ENCODE measurements at regions not wholly inside any gene's neighbourhood (a gene's known extent, or its start where the extent isn't known, plus 50 kb on each side); places are given as distances from the start of the nearest gene placed in this dataset.

DNA sequence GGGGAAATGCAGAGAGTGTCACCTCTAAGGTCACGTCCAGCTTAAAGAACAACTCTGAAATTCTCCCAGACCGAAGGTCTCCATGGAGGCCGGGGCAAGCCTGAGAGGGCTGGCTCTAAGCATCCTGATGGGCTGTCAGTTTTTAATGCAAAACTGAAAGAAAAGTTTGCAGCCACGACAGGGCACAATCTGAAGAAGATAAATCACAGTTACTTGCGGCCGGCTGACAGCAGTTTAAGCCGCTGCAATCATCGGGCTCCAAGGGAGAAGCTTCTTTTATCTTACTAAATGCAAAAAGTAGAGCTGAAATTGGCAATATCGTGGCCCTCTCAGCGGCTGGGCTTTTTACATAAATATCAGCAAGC lies 168.8 kb downstream of the CYLD start:
- DNase-seq, result no peak

DNA sequence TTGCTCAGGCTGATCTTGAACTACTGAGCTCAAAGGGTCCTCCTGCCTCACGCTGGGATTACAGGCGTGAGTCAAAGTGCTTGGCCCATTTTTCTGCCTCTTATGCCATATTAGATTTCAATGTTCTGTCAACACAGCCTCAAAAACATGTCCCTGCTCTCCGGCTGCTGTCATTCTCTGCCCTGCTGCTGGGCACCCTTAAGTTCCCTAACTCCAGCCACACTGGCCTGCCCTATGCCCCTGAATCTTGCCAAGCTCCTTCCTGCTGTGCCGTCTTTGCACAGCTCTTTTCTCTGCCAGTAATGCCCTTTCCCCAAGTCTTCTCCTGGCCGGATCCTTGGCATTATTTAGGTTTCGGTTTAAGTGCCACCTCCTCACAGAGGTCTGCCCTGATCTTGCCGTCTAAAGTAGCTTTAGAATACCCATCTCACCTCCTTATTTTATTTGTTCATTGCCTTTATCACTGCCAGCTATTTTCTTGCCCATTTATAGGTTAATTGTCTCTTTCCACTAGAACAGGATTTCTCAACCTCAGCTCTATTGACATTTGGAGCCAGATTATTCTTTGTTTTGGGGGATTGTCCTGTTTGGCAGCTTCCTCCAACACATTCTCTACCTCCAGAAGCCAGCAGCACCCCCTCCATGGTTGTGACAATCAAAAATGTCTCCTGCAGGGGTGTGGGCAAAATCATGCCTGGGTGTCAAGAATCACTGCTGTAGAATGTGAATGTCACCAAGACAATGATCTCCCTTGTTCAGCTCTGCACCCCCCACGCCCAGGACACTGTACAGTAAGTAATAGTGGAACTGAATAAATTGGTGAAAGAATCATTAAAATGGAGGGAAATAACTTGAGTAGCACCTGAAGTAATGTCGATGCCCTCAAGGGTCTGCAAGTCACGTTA lies 168.2 kb downstream of the CYLD start:
- DNase-seq, result no peak

DNA sequence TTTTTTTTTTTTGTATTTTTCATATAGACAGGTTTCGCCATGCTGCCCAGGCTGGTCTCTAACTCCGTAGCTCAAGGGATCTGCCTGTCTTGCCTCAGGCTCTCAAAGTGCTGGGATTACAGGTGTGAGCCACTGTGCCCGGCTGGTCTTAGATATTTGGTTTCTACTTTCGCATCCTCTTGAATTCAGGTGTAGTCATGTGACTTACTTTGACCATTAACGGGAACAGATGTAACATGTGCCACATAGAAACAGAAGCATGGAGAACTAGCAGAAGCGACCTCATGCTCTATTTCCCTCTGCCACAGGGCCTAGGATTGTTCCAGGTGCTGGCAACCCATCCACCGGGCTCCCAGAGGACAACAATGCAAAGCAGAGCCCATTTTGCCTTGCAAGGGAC lies 166.6 kb downstream of the CYLD start:
- DNase-seq, result no peak

DNA sequence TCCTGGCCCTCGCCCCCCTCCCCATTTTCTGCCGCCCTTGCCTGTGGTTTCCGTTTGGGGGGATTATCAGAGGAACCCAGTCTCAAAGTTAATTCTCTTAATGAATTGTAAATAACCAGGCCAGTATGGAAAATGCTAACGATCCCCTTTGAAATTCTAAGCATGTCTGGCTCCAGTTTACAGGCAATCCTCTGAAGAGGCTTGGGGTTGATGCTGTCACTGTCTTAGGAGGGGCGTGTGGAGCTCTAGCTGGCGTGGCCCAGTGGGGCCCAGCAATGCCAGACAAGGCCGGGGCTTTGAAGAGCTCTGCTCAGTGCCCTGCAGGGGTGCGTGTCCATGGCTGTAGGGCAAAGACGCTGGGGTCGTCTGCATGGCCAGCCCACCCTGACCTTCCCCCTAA lies 164.6 kb downstream of the CYLD start:
- DNase-seq, result no peak

DNA sequence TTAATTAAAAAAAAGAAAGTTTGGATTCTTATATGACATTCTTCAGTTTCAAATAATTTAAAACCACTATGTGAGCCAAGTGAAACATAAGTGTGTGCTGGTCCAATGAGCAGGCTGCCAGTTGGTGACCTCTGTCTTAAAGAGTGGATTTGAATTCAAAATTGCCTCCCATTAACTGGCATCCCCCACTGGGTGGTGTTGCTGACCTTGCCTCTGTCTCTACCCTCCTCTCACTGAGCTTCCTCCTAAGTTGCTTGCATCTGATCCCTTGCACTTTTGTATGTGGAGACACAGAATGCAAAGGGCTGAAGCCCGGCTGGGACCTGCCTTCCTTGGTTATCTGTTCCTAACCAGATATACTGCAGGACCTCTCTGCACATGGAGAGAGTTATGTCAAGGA lies 160.6 kb downstream of the CYLD start:
- DNase-seq, result no peak

DNA sequence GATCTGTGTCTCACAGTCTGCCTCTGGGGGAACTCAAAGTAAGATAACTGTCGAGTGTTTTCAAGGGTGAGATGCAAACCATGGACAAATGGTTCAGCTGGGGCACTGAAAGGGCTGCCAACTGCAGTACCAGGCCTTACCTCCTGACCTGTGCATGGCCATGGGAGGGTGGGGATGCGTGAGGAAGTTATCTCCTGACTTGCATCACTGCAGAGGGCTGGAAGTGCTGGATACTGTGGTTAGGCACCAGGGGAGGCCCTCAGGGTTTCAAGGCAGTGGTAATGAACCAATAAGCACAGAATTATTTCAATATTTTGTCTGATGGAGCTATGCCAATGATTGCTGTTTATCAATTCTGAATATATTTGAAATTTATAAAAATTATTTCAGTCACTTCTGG lies 159.2 kb downstream of the CYLD start:
- DNase-seq, result no peak

DNA sequence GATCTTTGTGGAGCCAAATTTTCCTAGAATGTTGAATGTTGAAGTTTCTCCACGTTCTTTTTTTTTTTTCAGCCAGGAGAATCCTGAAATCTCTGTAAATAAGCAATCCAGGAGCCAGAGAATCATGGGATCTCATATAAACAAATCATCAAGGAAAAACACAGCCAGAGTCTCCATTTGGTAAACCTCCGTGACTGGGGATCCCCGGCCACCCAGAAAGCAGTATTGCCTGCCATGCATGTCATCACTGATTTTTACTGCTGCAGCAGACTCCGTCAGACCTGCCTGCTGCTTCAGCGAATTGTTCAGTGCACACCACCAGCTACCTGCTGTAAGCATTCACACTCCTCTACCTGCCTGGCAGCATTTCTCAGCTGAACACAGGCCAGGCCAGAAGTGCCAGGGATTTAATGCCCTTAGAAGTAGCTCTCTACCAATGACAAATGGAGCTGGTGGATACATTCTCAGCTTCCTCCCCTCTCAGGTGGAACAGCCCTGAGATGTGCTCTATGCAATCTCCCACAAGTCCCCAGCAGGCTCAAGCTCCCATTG lies 158.6 kb downstream of the CYLD start:
- no peak for DNase-seq

DNA sequence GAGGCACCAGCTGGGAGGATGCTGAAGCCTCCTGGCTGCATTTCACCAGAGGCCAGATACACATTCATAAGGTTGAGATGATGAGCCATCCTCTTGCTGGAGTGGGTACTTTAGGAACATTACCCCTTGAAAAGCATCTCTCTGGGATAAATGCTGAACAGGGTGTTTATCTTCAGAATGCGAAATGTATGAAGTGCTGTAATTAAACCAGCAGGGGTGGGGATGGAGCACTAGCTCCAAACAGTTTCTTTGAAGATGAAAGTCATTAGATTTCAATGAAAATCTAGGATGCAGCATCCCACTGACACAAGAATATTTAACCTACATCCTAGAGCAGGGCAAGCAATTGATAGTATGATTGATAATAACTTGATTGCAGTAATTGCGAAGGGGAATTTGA lies 158.1 kb downstream of the CYLD start:
- DNase-seq, result no peak

DNA sequence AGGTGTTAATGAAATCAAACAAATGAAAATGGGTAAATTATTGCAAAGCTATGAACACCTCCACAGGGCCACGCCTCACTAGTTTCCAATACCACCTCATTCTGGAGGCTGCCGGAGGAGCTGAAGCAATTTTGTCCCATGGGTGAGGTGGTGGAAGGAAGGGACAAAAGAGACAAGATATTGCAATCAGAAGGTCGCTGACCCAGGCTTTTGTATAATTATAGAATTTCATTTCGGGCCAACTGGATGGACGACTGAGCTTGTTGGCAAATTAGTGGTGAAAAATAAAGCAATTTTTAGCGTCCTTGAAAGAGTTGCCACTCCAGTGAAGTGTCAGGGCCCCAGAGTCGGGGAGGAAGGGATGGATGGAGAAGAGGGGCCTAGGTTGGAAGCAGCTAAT lies 147.9 kb downstream of the CYLD start:
- no peak for DNase-seq

DNA sequence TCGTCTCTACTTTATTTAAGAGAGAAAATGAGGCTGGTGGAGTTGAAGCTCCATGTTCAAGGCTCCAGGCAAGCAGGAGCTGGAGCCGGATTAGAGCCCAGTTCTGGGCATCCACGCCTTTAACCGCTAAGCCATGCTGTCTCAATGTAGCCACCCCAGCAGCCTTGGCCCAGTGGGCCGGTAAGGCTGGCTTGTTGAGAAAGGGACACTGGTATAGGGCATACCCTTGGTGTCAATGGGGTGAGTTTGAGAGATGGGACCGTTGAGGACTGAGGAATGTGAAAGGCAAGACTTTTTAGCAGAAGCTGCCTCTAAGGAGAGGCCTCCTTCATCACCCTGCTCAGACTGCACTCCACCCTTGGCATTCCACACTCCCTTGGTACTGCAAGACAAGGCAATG lies 147.4 kb downstream of the CYLD start:
- DNase-seq, result no peak

DNA sequence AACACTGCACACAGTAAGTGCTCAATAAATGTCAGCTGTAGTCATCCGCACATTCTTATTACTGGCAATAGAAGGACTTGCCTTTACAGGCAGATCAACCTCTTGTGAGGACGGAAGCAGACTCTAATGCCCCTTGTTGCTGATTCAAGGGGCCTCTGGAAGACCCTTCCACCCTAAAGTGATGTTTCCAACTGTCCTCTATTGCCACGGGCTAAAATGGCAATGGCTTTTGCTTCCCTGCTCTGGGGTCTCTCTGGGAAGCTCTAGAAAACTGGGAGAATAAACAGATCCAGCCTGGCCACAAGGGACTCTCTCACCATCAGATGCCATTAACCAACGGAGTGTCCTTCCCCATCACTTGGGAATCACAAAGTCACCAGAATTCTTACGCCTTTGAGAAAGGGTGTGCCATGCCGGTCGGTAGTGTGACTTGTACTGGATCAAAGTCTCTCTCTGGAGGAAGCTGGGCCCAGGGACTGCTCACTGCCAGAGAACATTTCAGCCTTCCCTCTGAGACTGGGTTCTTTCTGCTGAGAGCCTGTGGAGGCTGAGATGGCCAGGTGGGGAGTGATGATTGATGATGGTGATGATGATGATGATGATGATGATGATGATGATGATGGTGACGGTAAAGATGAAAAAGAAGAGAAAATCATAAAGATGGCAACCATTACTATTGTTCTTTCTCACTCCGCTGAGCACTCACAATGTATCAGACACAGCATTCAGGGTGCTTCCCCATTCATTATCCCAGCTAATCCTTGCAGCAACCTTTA lies 146.8 kb downstream of the CYLD start:
- no peak for DNase-seq

DNA sequence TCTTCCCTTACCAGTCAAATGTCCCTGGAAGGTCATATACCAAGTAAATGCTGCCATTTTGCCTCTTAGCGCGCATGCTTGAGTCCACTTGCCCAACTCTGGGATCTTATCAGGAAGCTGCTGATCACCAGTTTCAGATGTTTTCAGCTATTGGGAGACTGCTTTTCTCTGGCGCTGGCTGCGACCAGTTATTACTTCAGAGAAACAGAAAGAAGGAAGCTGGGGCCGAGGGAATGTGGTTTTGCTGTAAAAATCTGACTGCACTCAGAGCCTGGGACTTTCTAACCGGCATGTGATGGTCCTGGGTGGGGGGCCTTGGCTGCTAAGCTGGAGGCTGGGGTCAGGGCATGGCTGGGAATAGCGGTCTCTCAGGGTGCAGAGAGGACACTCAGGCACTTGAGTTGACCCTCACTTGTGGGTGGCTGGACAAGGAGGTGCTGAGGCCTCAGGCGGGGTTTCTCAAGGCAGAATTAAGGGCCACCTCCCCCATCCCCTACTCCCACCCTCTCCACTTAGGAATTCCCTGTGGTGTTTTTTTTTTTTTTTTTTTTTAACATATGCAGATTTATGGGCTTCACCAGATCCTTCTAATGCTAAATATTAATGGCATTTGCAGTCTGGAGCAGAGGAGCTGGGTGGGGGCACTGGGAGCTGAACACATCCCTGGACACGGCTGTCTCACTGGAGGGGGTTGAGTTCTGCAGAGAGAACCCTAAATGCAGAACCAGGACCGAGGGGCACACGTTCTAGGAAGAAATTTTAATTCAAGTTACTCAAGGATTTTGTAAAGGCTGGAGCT lies 145.8 kb downstream of the CYLD start:
- no peak for DNase-seq

DNA sequence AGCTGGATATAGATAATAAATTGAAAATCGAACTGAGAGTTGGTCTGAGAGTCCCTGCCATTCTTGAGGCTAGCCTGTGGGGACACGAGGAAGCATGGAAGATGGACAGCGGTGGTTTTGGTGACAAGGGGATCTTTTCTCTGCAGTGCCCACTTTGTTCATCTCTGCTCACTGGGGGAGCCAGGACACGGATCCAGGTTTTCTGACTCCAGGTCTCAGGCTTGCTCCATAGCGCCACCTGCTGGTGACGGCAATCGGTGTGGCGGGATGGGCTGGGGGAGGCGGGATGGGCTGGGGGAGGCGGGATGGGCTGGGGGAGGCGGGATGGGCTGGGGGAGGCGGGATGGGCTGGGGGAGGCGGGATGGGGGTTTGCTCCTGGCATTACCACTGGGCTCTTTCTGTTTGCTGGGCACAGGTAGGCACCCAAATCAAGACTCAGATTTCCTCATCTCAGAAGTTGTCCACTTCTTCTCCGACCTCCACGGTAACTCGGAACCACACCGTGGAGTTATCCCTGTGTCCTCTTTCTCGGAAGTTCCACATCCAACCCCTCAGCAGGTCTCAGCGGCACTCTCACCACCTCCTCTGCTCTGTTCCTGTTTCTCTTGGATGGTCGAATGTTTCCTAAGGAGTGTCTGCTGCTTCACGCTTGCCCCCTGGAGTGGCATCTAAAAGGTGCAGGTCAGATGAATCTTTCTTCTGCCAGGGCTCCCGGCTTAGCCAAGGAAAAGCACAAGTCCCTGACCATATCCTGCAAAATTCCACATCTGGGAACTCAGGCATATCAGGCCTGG lies 142.4 kb downstream of the CYLD start:
- peak; percentile 58 for DNase-seq

DNA sequence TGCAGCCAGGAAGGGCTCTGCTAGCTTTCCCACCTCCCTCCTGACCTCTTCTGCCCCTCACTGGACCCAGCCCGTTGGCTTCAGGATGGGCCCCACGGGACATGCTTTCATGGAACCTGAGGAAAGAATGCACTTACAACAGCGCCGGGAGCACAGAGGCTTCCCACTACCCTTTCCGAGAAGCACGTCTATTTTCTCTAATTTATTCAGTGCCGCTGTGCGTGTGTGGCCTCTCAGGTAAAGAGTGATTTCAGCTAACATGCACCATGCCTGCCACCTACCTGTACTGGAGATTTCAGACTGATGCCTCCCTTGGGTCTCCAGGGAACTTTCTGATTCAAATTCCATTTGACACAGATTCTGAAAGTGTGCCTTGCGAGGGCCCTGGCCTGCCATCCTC lies 140.1 kb downstream of the CYLD start:
- no peak for DNase-seq

DNA sequence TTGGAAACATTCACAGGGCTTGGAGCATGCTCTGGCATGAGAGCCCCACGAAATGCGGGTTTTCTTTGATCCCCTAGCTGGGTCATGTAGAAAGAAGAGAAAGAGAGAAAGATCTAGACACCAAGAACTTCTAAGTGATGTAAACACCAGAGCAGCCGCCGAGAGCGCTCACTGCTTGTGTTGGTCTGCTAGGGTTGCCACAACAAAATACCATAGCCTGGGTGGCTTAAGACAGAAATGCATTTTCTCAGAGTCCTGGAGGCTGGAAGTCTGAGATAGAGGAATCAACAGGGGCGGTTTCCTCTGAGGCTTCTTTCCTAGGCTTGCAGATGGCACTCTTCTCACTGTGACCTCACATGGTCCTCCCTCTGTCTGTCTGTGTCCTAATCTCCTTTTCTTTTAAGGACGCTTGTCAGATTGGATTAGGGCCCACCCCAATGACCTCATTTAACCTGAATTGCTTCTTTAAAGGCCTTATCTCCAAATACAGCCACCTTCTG lies 139.5 kb downstream of the CYLD start:
- DNase-seq, result no peak

DNA sequence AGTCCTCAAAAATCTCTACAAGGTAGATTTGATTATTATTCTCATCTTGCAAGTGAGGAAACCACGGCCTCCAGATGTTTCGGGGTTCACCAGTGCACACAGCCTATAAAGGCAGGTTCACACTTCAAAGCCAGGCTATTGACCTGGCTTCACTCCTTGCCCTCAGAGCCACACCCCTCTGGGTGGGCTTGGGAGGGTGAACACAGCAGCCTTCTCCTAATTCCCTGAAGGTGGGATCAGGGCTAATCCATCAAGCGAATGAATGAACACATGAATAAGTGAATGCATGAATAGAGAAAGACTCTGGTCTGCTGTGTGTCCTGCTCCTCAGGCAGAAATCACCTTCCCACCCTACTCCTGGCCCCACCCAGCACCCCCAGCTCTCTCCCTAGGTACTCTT lies 139.0 kb downstream of the CYLD start:
- no peak for DNase-seq

DNA sequence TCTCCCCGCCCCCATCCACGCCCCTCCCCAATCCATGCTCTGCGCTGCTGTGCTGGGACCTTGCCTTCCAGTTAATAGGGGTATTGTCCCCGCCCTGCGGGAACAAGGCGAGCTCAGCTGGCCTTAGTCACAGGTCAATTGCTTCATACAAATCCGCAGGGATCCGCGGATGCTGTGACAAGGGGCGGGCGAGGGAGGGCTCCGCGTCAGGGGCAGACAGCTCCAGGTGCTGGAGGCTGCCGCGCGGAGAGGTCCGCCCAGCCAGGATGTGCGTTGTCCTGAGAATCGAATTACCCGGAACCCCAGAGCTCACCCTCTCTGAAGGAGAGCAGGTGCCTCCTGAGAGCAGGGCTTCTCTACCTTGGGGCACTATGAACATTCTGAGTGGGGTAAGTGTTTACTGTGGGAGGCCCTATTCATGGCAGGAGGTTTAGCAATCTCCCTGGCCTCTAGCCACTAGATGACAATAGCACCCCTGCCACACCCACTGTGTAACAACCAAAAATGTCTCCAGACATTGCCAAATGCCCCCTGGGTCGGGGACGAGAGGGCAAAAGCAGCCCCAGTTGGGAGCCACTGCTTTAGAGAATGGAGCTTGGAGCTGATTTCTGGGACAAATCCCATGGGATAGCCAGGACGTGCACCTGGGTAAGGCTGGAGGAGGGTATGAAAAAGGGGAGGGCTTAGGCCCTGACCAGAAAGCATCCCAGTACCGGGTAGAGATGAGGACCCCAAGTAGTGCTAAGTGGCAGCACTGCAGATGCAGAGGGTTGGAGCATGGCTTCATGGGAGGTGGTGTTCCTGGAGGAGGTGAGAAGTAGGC lies 138.2 kb downstream of the CYLD start:
- no peak for DNase-seq

DNA sequence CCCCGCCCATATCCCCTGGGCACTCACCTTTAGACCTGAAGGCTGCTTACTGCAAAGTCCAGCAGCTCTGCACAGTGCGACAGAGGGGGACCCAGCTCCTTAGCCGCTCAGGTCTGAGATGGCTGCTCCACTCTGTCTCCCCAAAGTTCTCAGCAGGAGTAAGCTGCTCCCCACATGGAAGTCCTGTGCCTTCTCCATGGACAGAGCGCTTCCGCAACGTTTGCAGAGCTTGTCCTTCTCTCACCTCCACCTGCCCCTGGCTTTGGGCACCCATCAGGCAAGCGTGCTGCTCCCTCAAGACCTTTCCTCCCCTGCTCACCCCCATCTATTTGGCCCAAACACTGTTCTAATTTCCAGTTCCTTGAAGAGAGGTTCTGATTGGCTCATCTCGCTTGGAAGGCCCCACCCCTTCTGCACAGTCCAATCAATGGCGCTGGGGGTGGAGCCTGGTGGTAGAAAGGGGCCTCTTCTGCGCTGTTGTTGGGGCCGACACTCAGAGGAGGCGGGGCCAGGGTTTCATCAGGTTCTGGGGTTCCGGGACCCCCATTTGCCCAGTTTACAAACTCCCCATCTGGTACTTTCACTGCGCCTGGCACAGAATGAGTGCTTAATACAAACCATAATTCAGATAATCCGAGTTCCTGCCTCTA lies 137.2 kb downstream of the CYLD start:
- DNase-seq, result no peak

DNA sequence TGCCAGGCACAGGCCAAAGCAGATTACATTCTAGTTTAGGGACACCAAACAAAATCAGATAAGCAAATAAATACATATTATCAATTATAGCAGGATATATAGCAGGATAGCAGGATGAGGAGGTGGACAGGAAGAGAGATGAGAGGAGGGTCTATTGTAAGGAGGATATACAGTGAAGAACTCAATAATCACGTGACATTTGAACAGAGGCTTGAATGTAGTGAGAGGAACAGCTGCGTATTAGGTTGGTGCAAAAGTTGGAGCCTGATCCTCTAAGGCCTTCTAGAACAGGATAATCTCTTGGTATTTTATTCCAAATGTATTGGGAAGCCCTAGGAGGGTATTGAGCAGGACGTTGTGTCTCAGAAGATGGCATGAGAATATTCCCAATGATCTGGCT lies 136.7 kb downstream of the CYLD start:
- DNase-seq, result no peak

DNA sequence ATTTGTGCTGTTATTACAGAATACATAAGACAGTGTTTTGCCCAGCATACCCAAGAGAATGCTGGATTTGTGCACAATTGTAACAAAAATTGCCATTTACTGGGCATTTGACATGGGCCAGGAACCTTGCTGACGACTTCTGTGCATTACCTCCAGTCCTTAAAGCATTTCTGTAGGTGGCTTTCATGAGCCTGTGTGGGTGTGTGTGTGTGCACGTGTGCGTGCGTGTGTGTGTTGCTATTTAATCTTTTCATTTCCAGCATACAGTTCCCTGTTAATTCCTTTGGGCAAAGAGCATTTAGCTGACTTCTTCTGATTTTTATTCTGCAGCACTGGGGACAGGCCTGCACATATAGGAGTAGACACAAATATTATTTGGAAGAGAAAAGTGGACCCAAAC lies 134.4 kb downstream of the CYLD start:
- no peak for DNase-seq

DNA sequence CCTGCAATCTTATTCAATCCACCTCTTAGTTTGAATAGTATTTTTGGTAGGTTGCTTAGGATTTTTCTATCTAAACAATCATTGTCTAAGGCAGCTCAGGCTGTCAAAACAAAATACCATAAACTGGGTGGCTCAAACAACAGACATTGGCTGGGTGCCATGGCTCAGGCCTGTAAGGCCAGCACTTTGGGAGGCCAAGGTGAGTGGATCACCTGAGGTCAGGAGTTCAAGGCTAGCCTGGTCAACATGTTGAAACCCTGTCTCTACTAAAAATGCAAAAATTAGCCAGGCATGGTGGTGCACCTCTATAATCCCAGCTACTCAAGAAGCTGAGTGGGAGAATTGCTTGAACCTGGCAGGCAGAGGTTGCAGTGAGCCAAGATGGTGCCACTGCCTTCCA lies 126.7 kb downstream of the CYLD start:
- no peak for DNase-seq

All from activated CD4-positive, alpha-beta T cell treated with anti-CD3 and anti-CD28 coated beads for 48 hours (primary cell).